ENCODE measurements at regions not wholly inside any gene's neighbourhood (a gene's known extent, or its start where the extent isn't known, plus 50 kb on each side); places are given as distances from the start of the nearest gene placed in this dataset.

GRCh38 chr1:79448426-79448825 is 441.9 kb upstream of the ADGRL4 start:
- DNase-seq (ENCODE audit: low read depth in 1 of 2, low spot score in 1 of 2) = no peak
- Histone ChIP-seq H3K27me3 (ENCODE audit: insufficient read depth, poor library complexity, severe bottlenecking) (no peaks in the 10 kb centered on the region), H3K27ac (replicated peaks) (no peak overlapping the region), H3K4me3 (replicated peaks; ENCODE audit: insufficient read depth, low read length) (no peak overlapping the region)
- no peak for TF ChIP-seq CTCF (IDR thresholded peaks at IDR 0.05; ENCODE audit: insufficient read depth, low read length)
- no peak for TF ChIP-seq GABPA (IDR thresholded peaks at IDR 0.05; ENCODE audit: low read depth)
- no peak for TF ChIP-seq POLR2AphosphoS5 (IDR thresholded peaks at IDR 0.05; ENCODE audit: low read depth)
- no peak for TF ChIP-seq SPI1 (IDR thresholded peaks at IDR 0.05; ENCODE audit: borderline replicate concordance, low read depth)
- TF ChIP-seq REST (IDR thresholded peaks at IDR 0.05; ENCODE audit: insufficient replicate concordance, low read depth) = no peak

- no peaks in the 10 kb centered on the region for H3K27me3 ChIP-seq (ENCODE audit: insufficient read depth, poor library complexity, severe bottlenecking)
- no peak overlapping the region for H3K27ac ChIP-seq (replicated peaks)
- no peak for DNase-seq (ENCODE audit: low read depth in 1 of 2, low spot score in 1 of 2)
- no peak for TF ChIP-seq CTCF (IDR thresholded peaks at IDR 0.05; ENCODE audit: insufficient read depth, low read length)
- TF ChIP-seq POLR2AphosphoS5 (IDR thresholded peaks at IDR 0.05; ENCODE audit: low read depth) = no peak
- TF ChIP-seq SPI1 (IDR thresholded peaks at IDR 0.05; ENCODE audit: borderline replicate concordance, low read depth) = no peak
- no peak for TF ChIP-seq REST (IDR thresholded peaks at IDR 0.05; ENCODE audit: insufficient replicate concordance, low read depth)
- no peak for TF ChIP-seq GABPA (IDR thresholded peaks at IDR 0.05; ENCODE audit: low read depth)
- no peak overlapping the region for H3K4me3 ChIP-seq (replicated peaks; ENCODE audit: insufficient read depth, low read length)
These were observed 434.7 kb upstream of the ADGRL4 start for GRCh38 chr1:79441238-79441637.

GRCh38 chr1:79437540-79437939 is 431.0 kb upstream of the ADGRL4 start:
- DNase-seq (ENCODE audit: low read depth in 1 of 2, low spot score in 1 of 2) = no peak
- TF ChIP-seq GABPA (IDR thresholded peaks at IDR 0.05; ENCODE audit: low read depth) (no peak), POLR2AphosphoS5 (IDR thresholded peaks at IDR 0.05; ENCODE audit: low read depth) (no peak), SPI1 (IDR thresholded peaks at IDR 0.05; ENCODE audit: borderline replicate concordance, low read depth) (no peak), CTCF (IDR thresholded peaks at IDR 0.05; ENCODE audit: insufficient read depth, low read length) (no peak), REST (IDR thresholded peaks at IDR 0.05; ENCODE audit: insufficient replicate concordance, low read depth) (no peak)
- Histone ChIP-seq H3K4me3 (replicated peaks; ENCODE audit: insufficient read depth, low read length) (no peak overlapping the region), H3K27me3 (ENCODE audit: insufficient read depth, poor library complexity, severe bottlenecking) (no peaks in the 10 kb centered on the region), H3K27ac (replicated peaks) (no peak overlapping the region)
